Body of pancreas (tissue), 4 donors: ENCODE measurements at regions not wholly inside any gene's neighbourhood (a gene's known extent, or its start where the extent isn't known, plus 50 kb on each side); places are given as distances from the start of the nearest gene placed in this dataset.
"Not testable (repeated sequence)": the region's sequence is repeated elsewhere in the genome, so short reads cannot be mapped to it uniquely, and the experiment has no call there.

Experiments
- ATAC-seq: fragments of 150-250 bp; one replicate; pipeline ENCODE4 v1.9.1; 2016
- DNase-seq, 4 donors: peaks; one replicate each; pipeline ENCODE4 v3.0.0-alpha.2; 2019
- H3K27ac ChIP-seq, 4 donors: fragments of 200-600 bp; sonication (generic); 1 replicate in 3 of 4; 2 replicates in 1 of 4; pipeline versions ENCODE4 v1.5.1 to v1.6.1; 2016 to 2019; ENCODE audit warnings: mild to moderate bottlenecking in 1 of 4, mixed read lengths in 1 of 4, moderate library complexity in 1 of 4
- H3K27me3 ChIP-seq, 2 donors: fragments of 200-600 bp; sonication (generic); one replicate each; pipeline ENCODE4 v1.6.0; 2016; ENCODE audit warnings: mild to moderate bottlenecking in 1 of 2
- H3K36me3 ChIP-seq, 2 donors: fragments of 200-600 bp; sonication (generic); replicated peaks in 1 of 2; 2 replicates each; pipeline ENCODE4 v1.5.1; 2016; ENCODE audit warnings: low read depth in 2 of 2; ENCODE audit not compliant: insufficient read depth in 1 of 2
- H3K4me1 ChIP-seq: fragments of 200-600 bp; sonication (generic); one replicate; pipeline ENCODE4 v1.6.0; 2016
- H3K4me3 ChIP-seq, 2 donors: fragments of 200-600 bp; sonication (generic); 1 replicate in 1 of 2; 2 replicates in 1 of 2; pipeline ENCODE4 v1.5.1; 2016 to 2019
- H3K9me3 ChIP-seq, 3 donors: fragments of 200-600 bp; sonication (generic); 1 replicate in 2 of 3; 2 replicates in 1 of 3; pipeline ENCODE4 v1.5.1; 2016
- CTCF ChIP-seq, 7 experiments: fragments of 450-650 bp in 4 of 7; fragments of 200-600 bp in 3 of 7; sonication (generic) in 3 of 7; IDR thresholded peaks; one replicate each; pipeline ENCODE4 v1.5.1; 2016 to 2019; ENCODE audit warnings: antibody characterized with exemption in 7 of 7
- POLR2A ChIP-seq, 3 donors: fragments of 450-650 bp; IDR thresholded peaks; one replicate each; pipeline ENCODE4 v1.6.1; 2016; ENCODE audit warnings: antibody characterized with exemption in 3 of 3, mild to moderate bottlenecking in 2 of 3
- WGBS, 2 donors: methylation state at CpG; one replicate each; pipeline ENCODE4 v1.1.5; 2017; 5-methylcytosine and 5-hydroxymethylcytosine counted together
- intact Hi-C: fragments of 100-400 bp; cut with DNase I; formaldehyde crosslinking; loops from one replicate; pipeline ENCODE4 v1.15.1; 2023

GRCh38 chr14:82786483-82786880 is 1252.8 kb upstream of the SEL1L start:
- Histone ChIP-seq H3K27ac (no peak overlapping the region), H3K4me3 (no peak overlapping the region), H3K36me3 (no peaks in the 10 kb centered on the region), H3K4me1 (no peaks in the 10 kb centered on the region), H3K9me3 (no peaks in the 10 kb centered on the region), H3K27me3 (no peaks in the 10 kb centered on the region)
- intact Hi-C loops, result no loop called here
- no peak for TF ChIP-seq POLR2A (IDR thresholded peaks at IDR 0.05)
- TF ChIP-seq CTCF (IDR thresholded peaks at IDR 0.05), result no peak
- DNase-seq (no peak), ATAC-seq (no peak)
- 75 to 78% methylated on average over 3 of the region's 3 CpGs for WGBS, 2 donors

DNA sequence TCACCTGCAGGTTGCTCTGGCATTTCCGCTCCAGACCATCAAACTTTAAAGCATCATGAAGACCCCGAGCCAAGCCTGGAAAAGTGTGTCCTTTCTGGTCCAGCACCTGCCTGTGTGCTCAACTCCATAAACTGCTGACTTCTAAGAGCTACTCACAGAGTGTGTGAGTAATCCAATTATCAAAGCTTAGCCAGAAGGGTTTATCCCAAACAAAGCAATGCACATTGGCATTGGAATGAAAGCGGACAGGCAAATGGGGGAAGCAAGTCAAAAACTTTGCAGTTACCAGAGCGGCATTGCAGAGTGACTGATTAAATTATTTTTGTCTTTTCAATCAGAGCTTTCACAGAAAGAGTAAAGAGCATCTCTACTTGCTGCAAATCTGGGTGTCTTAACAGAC is 1262.4 kb upstream of the SEL1L start:
- TF ChIP-seq CTCF (IDR thresholded peaks at IDR 0.05), result no peak
- TF ChIP-seq POLR2A (IDR thresholded peaks at IDR 0.05), result no peak
- H3K9me3 ChIP-seq, result no peaks in the 10 kb centered on the region
- WGBS, 2 donors, result 82 to 86% methylated on average over 4 of the region's 4 CpGs
- no peak overlapping the region for H3K27ac ChIP-seq
- no peaks in the 10 kb centered on the region for H3K27me3 ChIP-seq
- H3K36me3 ChIP-seq, result no peaks in the 10 kb centered on the region
- DNase-seq (no peak), ATAC-seq (no peak)
- intact Hi-C loops, result no loop called here
- no peaks in the 10 kb centered on the region for H3K4me1 ChIP-seq
- no peak overlapping the region for H3K4me3 ChIP-seq

DNA sequence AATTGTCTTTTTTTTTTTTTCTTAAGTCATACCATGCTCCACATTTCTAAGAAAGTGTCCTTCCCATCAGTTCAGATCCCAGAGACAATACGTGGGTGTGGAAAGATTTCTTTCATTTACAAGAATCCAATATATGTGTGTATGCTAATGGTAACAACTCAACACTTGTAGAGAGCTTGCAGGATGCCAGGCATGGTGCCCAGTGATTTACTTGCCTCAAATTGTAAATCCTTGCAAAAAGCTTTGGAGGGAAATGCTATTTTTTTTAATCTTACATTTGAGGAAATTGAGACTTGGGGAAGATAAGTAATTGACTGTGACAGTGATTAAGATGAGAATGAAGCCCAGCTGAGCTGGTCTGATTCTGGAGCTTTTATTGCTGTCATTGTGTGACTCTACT is 1264.6 kb upstream of the SEL1L start:
- H3K36me3 ChIP-seq, result no peaks in the 10 kb centered on the region
- no peaks in the 10 kb centered on the region for H3K27me3 ChIP-seq
- DNase-seq (no peak), ATAC-seq (no peak)
- H3K9me3 ChIP-seq, result no peaks in the 10 kb centered on the region
- TF ChIP-seq POLR2A (IDR thresholded peaks at IDR 0.05) (no peak), CTCF (IDR thresholded peaks at IDR 0.05) (no peak)
- no peak overlapping the region for H3K4me3 ChIP-seq
- intact Hi-C loops, result no loop called here
- no peak overlapping the region for H3K27ac ChIP-seq
- H3K4me1 ChIP-seq, result no peaks in the 10 kb centered on the region
- 53 to 72% methylated on average over 1 of the region's 1 CpG for WGBS, 2 donors

DNA sequence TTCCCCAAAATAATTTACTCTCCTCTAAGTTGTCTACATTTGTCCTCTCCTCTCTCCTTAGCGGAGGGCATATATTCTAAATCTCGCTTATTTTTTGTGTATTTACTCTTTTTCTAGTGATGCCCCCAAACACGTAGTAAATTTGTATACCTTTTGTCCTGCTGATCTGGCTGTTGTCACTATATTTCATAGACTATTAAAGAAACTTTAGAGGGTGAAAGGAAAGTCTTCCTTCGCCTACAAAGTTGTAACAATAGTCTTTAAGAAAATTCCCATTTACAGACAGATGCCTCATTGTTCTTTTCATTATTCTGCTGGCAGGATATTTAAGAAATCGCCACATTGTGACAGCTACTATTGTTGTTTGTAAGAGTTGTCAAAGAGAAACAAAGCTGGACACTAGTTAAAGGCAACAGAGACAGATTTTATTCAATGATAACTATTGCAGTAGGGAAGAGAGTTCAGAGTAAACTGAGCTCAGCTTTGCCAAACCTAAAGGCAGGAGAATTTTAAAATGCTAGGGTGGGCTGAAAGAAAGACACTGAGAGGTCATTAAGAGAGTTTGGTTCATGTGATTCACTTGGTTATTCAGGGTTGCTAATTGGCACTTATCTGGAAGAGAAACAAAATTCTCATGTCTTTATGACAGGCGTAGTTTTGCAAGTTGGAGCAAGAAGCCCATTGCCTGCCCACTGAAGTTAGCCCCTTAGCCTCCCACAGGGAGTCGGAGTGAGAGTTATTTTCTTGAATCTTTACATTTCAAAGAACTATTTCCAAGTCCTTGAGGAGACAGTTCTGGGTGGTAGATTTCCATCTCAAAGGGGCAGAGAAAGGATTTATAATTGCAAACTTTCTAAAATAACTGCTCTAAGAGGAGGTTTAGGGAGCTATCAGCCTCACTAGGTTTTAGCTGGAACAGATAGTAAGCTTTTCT is 1272.5 kb upstream of the SEL1L start:
- ATAC-seq (no peak), DNase-seq (no peak)
- no peaks in the 10 kb centered on the region for H3K36me3 ChIP-seq
- no peaks in the 10 kb centered on the region for H3K9me3 ChIP-seq
- intact Hi-C loops, result no loop called here
- H3K4me1 ChIP-seq, result no peaks in the 10 kb centered on the region
- H3K27ac ChIP-seq, result no peak overlapping the region
- no peaks in the 10 kb centered on the region for H3K27me3 ChIP-seq
- WGBS, 2 donors, result 59 to 65% methylated on average over 7 of the region's 7 CpGs
- H3K4me3 ChIP-seq, result no peak overlapping the region
- TF ChIP-seq CTCF (IDR thresholded peaks at IDR 0.05), result no peak
- no peak for TF ChIP-seq POLR2A (IDR thresholded peaks at IDR 0.05)

DNA sequence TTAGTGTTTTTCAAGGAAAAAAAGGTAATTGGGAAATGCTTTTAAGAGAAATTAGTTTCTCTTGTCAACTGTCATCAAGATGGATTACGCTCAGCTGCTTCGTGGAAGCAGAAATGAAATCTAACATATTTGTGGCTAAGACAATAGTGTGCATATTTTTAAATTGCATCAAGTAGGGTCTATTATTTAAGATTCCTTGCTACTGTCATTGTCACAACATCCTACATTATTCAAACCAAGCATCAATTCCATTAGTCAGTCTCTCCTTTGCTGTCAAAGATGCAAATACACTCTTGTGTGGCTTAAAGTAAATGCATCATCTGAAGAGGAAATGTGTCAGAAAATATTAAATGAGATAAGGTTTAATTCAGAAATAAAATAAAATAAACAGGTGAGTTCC is 1277.6 kb upstream of the SEL1L start:
- H3K9me3 ChIP-seq, result no peaks in the 10 kb centered on the region
- H3K27me3 ChIP-seq, result no peaks in the 10 kb centered on the region
- H3K4me3 ChIP-seq, result no peak overlapping the region
- WGBS, 2 donors, result 60 to 85% methylated on average over 2 of the region's 2 CpGs
- ATAC-seq, result no peak
- DNase-seq, result no peak
- intact Hi-C loops, result no loop called here
- H3K27ac ChIP-seq, result no peak overlapping the region
- TF ChIP-seq POLR2A (IDR thresholded peaks at IDR 0.05) (no peak), CTCF (IDR thresholded peaks at IDR 0.05) (no peak)
- no peaks in the 10 kb centered on the region for H3K36me3 ChIP-seq
- H3K4me1 ChIP-seq, result no peaks in the 10 kb centered on the region

- DNase-seq, intact Hi-C loops, H3K4me3 ChIP-seq, ATAC-seq, H3K36me3 ChIP-seq, H3K9me3 ChIP-seq, H3K27me3 ChIP-seq, H3K27ac ChIP-seq, H3K4me1 ChIP-seq: not testable (repeated sequence)
- WGBS, 2 donors, result 90% methylated on average over 13 of the region's 28 CpGs; no CpG with 5 or more reads in 1 of the 2 donors
These were observed 1280.7 kb upstream of the SEL1L start for GRCh38 chr14:82814339-82814738.
